Adrenal gland (tissue), 5 donors: ENCODE measurements at regions not wholly inside any gene's neighbourhood (a gene's known extent, or its start where the extent isn't known, plus 50 kb on each side); places are given as distances from the start of the nearest gene placed in this dataset.

Source experiments
- POLR2A ChIP-seq, 2 donors: fragments of 450-650 bp; IDR thresholded peaks; one replicate each; pipeline ENCODE4 v1.6.1; 2017; ENCODE audit warnings: antibody characterized with exemption in 2 of 2, mild to moderate bottlenecking in 2 of 2, moderate library complexity in 1 of 2
- TF ChIP-seq, protein P1 (sequence below), 6 experiments: fragments of 450-650 bp in 4 of 6; fragments of 200-600 bp in 2 of 6; sonication (generic) in 1 of 6; IDR thresholded peaks; 1 replicate in 5 of 6; 2 replicates in 1 of 6; pipeline versions ENCODE4 v1.5.1 to v1.8.0; 2016 to 2021; ENCODE audit warnings: antibody characterized with exemption in 6 of 6, mild to moderate bottlenecking in 2 of 6, moderate library complexity in 1 of 6
- donor health status: DM: no; HTN: no; CAD: no.

GRCh38 chr15:39192351-39192750 is 388.5 kb upstream of the THBS1 start:
- TF ChIP-seq, protein P1, sequence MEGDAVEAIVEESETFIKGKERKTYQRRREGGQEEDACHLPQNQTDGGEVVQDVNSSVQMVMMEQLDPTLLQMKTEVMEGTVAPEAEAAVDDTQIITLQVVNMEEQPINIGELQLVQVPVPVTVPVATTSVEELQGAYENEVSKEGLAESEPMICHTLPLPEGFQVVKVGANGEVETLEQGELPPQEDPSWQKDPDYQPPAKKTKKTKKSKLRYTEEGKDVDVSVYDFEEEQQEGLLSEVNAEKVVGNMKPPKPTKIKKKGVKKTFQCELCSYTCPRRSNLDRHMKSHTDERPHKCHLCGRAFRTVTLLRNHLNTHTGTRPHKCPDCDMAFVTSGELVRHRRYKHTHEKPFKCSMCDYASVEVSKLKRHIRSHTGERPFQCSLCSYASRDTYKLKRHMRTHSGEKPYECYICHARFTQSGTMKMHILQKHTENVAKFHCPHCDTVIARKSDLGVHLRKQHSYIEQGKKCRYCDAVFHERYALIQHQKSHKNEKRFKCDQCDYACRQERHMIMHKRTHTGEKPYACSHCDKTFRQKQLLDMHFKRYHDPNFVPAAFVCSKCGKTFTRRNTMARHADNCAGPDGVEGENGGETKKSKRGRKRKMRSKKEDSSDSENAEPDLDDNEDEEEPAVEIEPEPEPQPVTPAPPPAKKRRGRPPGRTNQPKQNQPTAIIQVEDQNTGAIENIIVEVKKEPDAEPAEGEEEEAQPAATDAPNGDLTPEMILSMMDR (IDR thresholded peaks at IDR 0.05): no peak
- no peak for TF ChIP-seq POLR2A (IDR thresholded peaks at IDR 0.05)
